A549 (cell line): ENCODE measurements at regions not wholly inside any gene's neighbourhood (a gene's known extent, or its start where the extent isn't known, plus 50 kb on each side); places are given as distances from the start of the nearest gene placed in this dataset.

Experiments
- ATAC-seq, 2 experiments: fragments of 200-7000 bp in 1 of 2; fragments of >200 bp in 1 of 2; cut with Nextera tagmentation in 1 of 2; cut with Tn5 transposase in 1 of 2; 3 replicates each; pipeline versions ENCODE4 v1.8.0 to v1.9.1; 2018 to 2020; ENCODE audit warnings: mild to moderate bottlenecking in 1 of 2, moderate library complexity in 1 of 2
- CTCF ChIA-PET: fragments of 300-600 bp; sonication (Branson Sonifier 250); formaldehyde crosslinking; extraction: SDS; loops from one replicate; lab custom pipeline; 2021; ENCODE audit warnings: antibody characterized with exemption, inconsistent platforms; lab: Yijun Ruan, JAX
- POLR2A ChIA-PET: fragments of 350-600 bp; formaldehyde crosslinking; extraction: SDS; loops from one replicate; lab custom pipeline; 2021; ENCODE audit warnings: antibody characterized with exemption, inconsistent platforms; lab: Yijun Ruan, JAX
- DNase-seq, 2 experiments: peaks; one replicate each; pipeline versions ENCODE4 v3.0.0 to v3.0.0-alpha.2; 2011 to 2016; ENCODE audit warnings: low read depth in 1 of 2, low spot score in 1 of 2
- FAIRE-seq: peaks from 2 replicates; lab custom pipeline; 2011; peaks lifted over from hg19 to GRCh38; lab: Jason Lieb, UNC
- H3K27ac ChIP-seq, 2 experiments: fragments of >200 bp; sonication (Bioruptor Twin); formaldehyde crosslinking; 3 replicates each; pipeline ENCODE4 v1.5.1; 2016 to 2017
- H3K4me1 ChIP-seq: fragments of >200 bp; sonication (Bioruptor Twin); formaldehyde crosslinking; 3 replicates; pipeline ENCODE4 v1.6.1; 2016
- H3K4me2 ChIP-seq: fragments of >200 bp; sonication (Bioruptor Twin); formaldehyde crosslinking; 3 replicates; pipeline ENCODE4 v1.6.1; 2016
- H3K4me3 ChIP-seq: fragments of >200 bp; sonication (Bioruptor Twin); formaldehyde crosslinking; 3 replicates; pipeline ENCODE4 v1.5.1; 2016
- H3K9me3 ChIP-seq: fragments of >200 bp; sonication (Bioruptor Twin); formaldehyde crosslinking; 3 replicates; pipeline ENCODE4 v1.6.1; 2016
- BCL3 ChIP-seq: fragments of >200 bp; sonication (Bioruptor Twin); formaldehyde crosslinking; IDR thresholded peaks from 3 replicates; pipeline ENCODE4 v1.6.1; 2016
- BHLHE40 ChIP-seq: IDR thresholded peaks from 2 replicates; pipeline ENCODE4 v1.6.1; 2012; ENCODE audit warnings: low read depth, low read length, inconsistent platforms
- CBX2 ChIP-seq: fragments of 200-600 bp; sonication (generic); IDR thresholded peaks from 2 replicates; pipeline ENCODE4 v1.6.1; 2016; ENCODE audit warnings: low read depth, mild to moderate bottlenecking, borderline replicate concordance
- CBX8 ChIP-seq: fragments of 200-600 bp; sonication (generic); IDR thresholded peaks from 2 replicates; pipeline ENCODE4 v1.6.1; 2016
- CHD2 ChIP-seq: fragments of 150-350 bp; IDR thresholded peaks from 2 replicates; pipeline ENCODE4 v1.6.1; 2014; ENCODE audit warnings: low read length; ENCODE audit not compliant: partially characterized antibody
- EHF ChIP-seq: fragments of 250-450 bp; sonication (Bioruptor Pico); IDR thresholded peaks from 2 replicates; pipeline ENCODE4 v1.5.0; 2020; ENCODE audit warnings: mild to moderate bottlenecking
- EP300 ChIP-seq, 2 experiments: fragments of >200 bp; sonication (Bioruptor Twin); formaldehyde crosslinking; IDR thresholded peaks; 2 replicates in 1 of 2; 3 replicates in 1 of 2; pipeline ENCODE4 v1.6.1; 2016 to 2017
- GATA3 ChIP-seq: IDR thresholded peaks from 2 replicates; pipeline ENCODE4 v1.6.1; 2012; ENCODE audit warnings: borderline replicate concordance
- HDAC2 ChIP-seq: fragments of 200-600 bp; sonication (generic); IDR thresholded peaks from 2 replicates; pipeline ENCODE4 v1.6.1; 2016
- HMGXB4 ChIP-seq: fragments of 250-450 bp; sonication (Bioruptor Pico); IDR thresholded peaks from 2 replicates; pipeline ENCODE4 v1.5.0; 2021; ENCODE audit warnings: mild to moderate bottlenecking, moderate library complexity, borderline replicate concordance
- HOXA7 ChIP-seq: fragments of 250-450 bp; sonication (Bioruptor Pico); IDR thresholded peaks from 2 replicates; pipeline ENCODE4 v1.5.0; 2020; ENCODE audit warnings: mild to moderate bottlenecking, moderate library complexity
- HOXB13 ChIP-seq: fragments of 250-450 bp; sonication (Bioruptor Pico); IDR thresholded peaks from 2 replicates; pipeline ENCODE4 v1.5.0; 2020; ENCODE audit warnings: low read depth, mild to moderate bottlenecking, moderate library complexity
- HOXB5 ChIP-seq: fragments of 250-450 bp; sonication (Bioruptor Pico); IDR thresholded peaks from 2 replicates; pipeline ENCODE4 v1.5.0; 2020; ENCODE audit warnings: mild to moderate bottlenecking, moderate library complexity
- JUN ChIP-seq, 2 experiments: fragments of >200 bp; sonication (Bioruptor Twin); formaldehyde crosslinking; IDR thresholded peaks; 2 replicates in 1 of 2; 3 replicates in 1 of 2; pipeline ENCODE4 v1.6.1; 2016 to 2017
- JUNB ChIP-seq: fragments of >200 bp; sonication (Bioruptor Twin); formaldehyde crosslinking; IDR thresholded peaks from 2 replicates; pipeline ENCODE4 v1.6.1; 2016
- KDM5A ChIP-seq: fragments of 200-600 bp; sonication (generic); IDR thresholded peaks from 2 replicates; pipeline ENCODE4 v1.6.1; 2016; ENCODE audit warnings: antibody characterized with exemption, mild to moderate bottlenecking
- MAFK ChIP-seq: fragments of 450-650 bp; IDR thresholded peaks from 2 replicates; pipeline ENCODE4 v1.6.1; 2014; ENCODE audit not compliant: partially characterized antibody
- MAX ChIP-seq: IDR thresholded peaks from 2 replicates; pipeline ENCODE4 v1.6.1; 2012
- NPAS2 ChIP-seq: fragments of 250-450 bp; sonication (Bioruptor Pico); IDR thresholded peaks from 2 replicates; pipeline ENCODE4 v1.8.0; 2022; ENCODE audit warnings: mild to moderate bottlenecking, moderate library complexity, borderline replicate concordance
- PHF8 ChIP-seq: fragments of 200-600 bp; sonication (generic); IDR thresholded peaks from 2 replicates; pipeline ENCODE4 v1.6.1; 2016; ENCODE audit warnings: low read depth, mild to moderate bottlenecking, antibody characterized with exemption, moderate library complexity, borderline replicate concordance
- POLR2A ChIP-seq: IDR thresholded peaks from 2 replicates; pipeline ENCODE4 v1.6.1; 2012; ENCODE audit warnings: mild to moderate bottlenecking, low read length
- RAD21 ChIP-seq, 2 experiments: fragments of >200 bp in 1 of 2; sonication (Bioruptor Twin) in 1 of 2; formaldehyde crosslinking in 1 of 2; IDR thresholded peaks in 1 of 2; conservative IDR thresholded peaks in 1 of 2; 2 replicates in 1 of 2; 3 replicates in 1 of 2; pipeline ENCODE4 v1.6.1; 2012 to 2018; ENCODE audit warnings: inconsistent platforms in 1 of 2
- RCOR1 ChIP-seq: fragments of 150-350 bp; IDR thresholded peaks from 2 replicates; pipeline ENCODE4 v1.6.1; 2014; ENCODE audit warnings: antibody characterized with exemption, low read length, low read depth
- SREBF2 ChIP-seq: fragments of 450-650 bp; IDR thresholded peaks from 2 replicates; pipeline ENCODE4 v1.6.1; 2014; ENCODE audit warnings: mild to moderate bottlenecking, moderate library complexity
- ZC3H11A ChIP-seq: fragments of 450-650 bp; IDR thresholded peaks from 2 replicates; pipeline ENCODE4 v1.6.1; 2014; ENCODE audit warnings: antibody characterized with exemption, mild to moderate bottlenecking
- ZFP36 ChIP-seq: fragments of 450-650 bp; IDR thresholded peaks from 2 replicates; pipeline ENCODE4 v1.6.1; 2014; ENCODE audit warnings: borderline replicate concordance; ENCODE audit not compliant: partially characterized antibody
- ZSCAN20 ChIP-seq: fragments of 250-450 bp; sonication (Bioruptor Pico); IDR thresholded peaks from 2 replicates; pipeline ENCODE4 v1.8.0; 2022; ENCODE audit warnings: mild to moderate bottlenecking, moderate library complexity
- WGBS: methylation state at CpG from one replicate; pipeline ENCODE4 v1.1.6; 2017; ENCODE audit errors: missing lambda C conversion rate; 5-methylcytosine and 5-hydroxymethylcytosine counted together
- TF ChIP-seq, protein P1 (sequence below): fragments of 450-650 bp; IDR thresholded peaks from 2 replicates; pipeline ENCODE4 v1.6.1; 2014; ENCODE audit warnings: antibody characterized with exemption
- TF ChIP-seq, protein P2 (sequence below): fragments of >200 bp; sonication (Bioruptor Twin); formaldehyde crosslinking; IDR thresholded peaks from 3 replicates; pipeline ENCODE4 v1.5.1; 2016
- TF ChIP-seq, protein P3 (sequence below): IDR thresholded peaks from 2 replicates; pipeline ENCODE4 v1.6.1; 2012; ENCODE audit warnings: low read depth, borderline replicate concordance

DNA sequence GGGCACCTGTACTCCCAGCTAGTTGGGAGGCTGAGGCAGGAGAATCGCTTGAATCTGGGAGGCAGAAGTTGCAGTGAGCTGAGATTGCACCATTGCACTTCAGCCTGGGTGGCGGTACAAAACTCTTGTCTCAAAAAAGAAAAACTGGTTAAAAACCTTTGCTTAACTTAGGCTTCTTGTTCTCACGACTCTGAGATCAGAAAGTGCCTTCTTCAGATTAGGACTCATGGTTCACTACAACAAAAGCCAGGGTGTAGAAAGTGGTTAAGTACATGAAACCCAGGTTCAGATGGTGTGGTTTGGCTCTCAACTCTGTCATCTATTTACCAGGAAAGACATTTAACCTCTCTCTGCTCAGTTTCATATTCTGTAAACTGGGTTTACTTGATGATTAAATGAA is 168.4 kb downstream of the TUSC7 start:
- no peak for DNase-seq
- H3K9me3 ChIP-seq: no peaks in the 10 kb centered on the region
- TF ChIP-seq PHF8 (no peak), ZC3H11A (no peak), ZFP36 (no peak), HOXB5 (no peak), CBX2 (no peak), EHF (no peak), MAX (no peak), RCOR1 (no peak)
- TF ChIP-seq, protein P1, sequence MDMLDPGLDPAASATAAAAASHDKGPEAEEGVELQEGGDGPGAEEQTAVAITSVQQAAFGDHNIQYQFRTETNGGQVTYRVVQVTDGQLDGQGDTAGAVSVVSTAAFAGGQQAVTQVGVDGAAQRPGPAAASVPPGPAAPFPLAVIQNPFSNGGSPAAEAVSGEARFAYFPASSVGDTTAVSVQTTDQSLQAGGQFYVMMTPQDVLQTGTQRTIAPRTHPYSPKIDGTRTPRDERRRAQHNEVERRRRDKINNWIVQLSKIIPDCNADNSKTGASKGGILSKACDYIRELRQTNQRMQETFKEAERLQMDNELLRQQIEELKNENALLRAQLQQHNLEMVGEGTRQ: no peak
- TF ChIP-seq, protein P2, sequence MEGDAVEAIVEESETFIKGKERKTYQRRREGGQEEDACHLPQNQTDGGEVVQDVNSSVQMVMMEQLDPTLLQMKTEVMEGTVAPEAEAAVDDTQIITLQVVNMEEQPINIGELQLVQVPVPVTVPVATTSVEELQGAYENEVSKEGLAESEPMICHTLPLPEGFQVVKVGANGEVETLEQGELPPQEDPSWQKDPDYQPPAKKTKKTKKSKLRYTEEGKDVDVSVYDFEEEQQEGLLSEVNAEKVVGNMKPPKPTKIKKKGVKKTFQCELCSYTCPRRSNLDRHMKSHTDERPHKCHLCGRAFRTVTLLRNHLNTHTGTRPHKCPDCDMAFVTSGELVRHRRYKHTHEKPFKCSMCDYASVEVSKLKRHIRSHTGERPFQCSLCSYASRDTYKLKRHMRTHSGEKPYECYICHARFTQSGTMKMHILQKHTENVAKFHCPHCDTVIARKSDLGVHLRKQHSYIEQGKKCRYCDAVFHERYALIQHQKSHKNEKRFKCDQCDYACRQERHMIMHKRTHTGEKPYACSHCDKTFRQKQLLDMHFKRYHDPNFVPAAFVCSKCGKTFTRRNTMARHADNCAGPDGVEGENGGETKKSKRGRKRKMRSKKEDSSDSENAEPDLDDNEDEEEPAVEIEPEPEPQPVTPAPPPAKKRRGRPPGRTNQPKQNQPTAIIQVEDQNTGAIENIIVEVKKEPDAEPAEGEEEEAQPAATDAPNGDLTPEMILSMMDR: no peak
- no peak for FAIRE-seq
- CTCF ChIA-PET: no interaction called here
- no peak overlapping the region for H3K27ac ChIP-seq
- no peak overlapping the region for H3K4me2 ChIP-seq
- H3K4me3 ChIP-seq: no peak overlapping the region
- H3K4me1 ChIP-seq: no peaks in the 10 kb centered on the region
- POLR2A ChIA-PET: no interaction called here
- 41% methylated on average over 3 of the region's 3 CpGs for WGBS
- no peak for ATAC-seq

- FAIRE-seq: no peak
- TF ChIP-seq MAFK (no peak), HOXB13 (CRISPR knock-in tag) (no peak), ZFP36 (no peak), RCOR1 (no peak), KDM5A (no peak), CHD2 (no peak), NPAS2 (CRISPR knock-in tag) (no peak), HDAC2 (no peak), GATA3 (no peak), BCL3 (no peak), HOXB5 (no peak), POLR2A (no peak), SREBF2 (no peak), JUN (IDR thresholded peaks at IDR 0.05) (no peak), ZSCAN20 (CRISPR knock-in tag) (no peak)
- no peaks in the 10 kb centered on the region for H3K4me1 ChIP-seq
- ChIA-PET POLR2A (no interaction called here), CTCF (no interaction called here)
- no peak overlapping the region for H3K4me2 ChIP-seq
- H3K9me3 ChIP-seq: no peaks in the 10 kb centered on the region
- ATAC-seq: no peak
- WGBS: 15% methylated on average over 4 of the region's 4 CpGs
- DNase-seq: no peak
- H3K27ac ChIP-seq: no peak overlapping the region
- no peak overlapping the region for H3K4me3 ChIP-seq
These were observed 176.8 kb downstream of the TUSC7 start for GRCh38 chr3:116886202-116886893.

GRCh38 chr3:116896116-116896515 is 186.5 kb downstream of the TUSC7 start:
- ChIA-PET CTCF (no interaction called here), POLR2A (no interaction called here)
- H3K9me3 ChIP-seq: no peaks in the 10 kb centered on the region
- no peaks in the 10 kb centered on the region for H3K4me1 ChIP-seq
- DNase-seq: no peak
- 35% methylated on average over 2 of the region's 2 CpGs for WGBS
- H3K4me3 ChIP-seq: no peak overlapping the region
- H3K4me2 ChIP-seq: no peak overlapping the region
- H3K27ac ChIP-seq: no peak overlapping the region
- no peak for FAIRE-seq
- no peak for ATAC-seq
- TF ChIP-seq KDM5A (no peak), HMGXB4 (CRISPR knock-in tag) (no peak), NPAS2 (CRISPR knock-in tag) (no peak), JUNB (no peak), RAD21 (conservative IDR thresholded peaks at IDR 0.05 in 1 of 2, IDR thresholded peaks at IDR 0.05 in 1 of 2) (no peak), EP300 (IDR thresholded peaks at IDR 0.05) (no peak), POLR2A (no peak), CBX8 (no peak), HOXA7 (CRISPR knock-in tag) (no peak), JUN (IDR thresholded peaks at IDR 0.05) (no peak), BHLHE40 (no peak), CHD2 (no peak)
- TF ChIP-seq, protein P3, sequence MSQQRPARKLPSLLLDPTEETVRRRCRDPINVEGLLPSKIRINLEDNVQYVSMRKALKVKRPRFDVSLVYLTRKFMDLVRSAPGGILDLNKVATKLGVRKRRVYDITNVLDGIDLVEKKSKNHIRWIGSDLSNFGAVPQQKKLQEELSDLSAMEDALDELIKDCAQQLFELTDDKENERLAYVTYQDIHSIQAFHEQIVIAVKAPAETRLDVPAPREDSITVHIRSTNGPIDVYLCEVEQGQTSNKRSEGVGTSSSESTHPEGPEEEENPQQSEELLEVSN: no peak
